ENCODE measurements at regions not wholly inside any gene's neighbourhood (a gene's known extent, or its start where the extent isn't known, plus 50 kb on each side); places are given as distances from the start of the nearest gene placed in this dataset.
A peak's percentile ranks its signal among the peaks of the same experiment; 100 is the strongest.
"Not testable (repeated sequence)": the region's sequence is repeated elsewhere in the genome, so short reads cannot be mapped to it uniquely, and the experiment has no call there.

GRCh38 chrX:65610481-65610880 is 57.0 kb upstream of the MSN start:
- no peak for DNase-seq (ENCODE audit: low read depth in 2 of 2)

GRCh38 chrX:65610040-65610439 is 57.4 kb upstream of the MSN start:
- no peak for DNase-seq (ENCODE audit: low read depth in 2 of 2)

- DNase-seq (ENCODE audit: low read depth in 2 of 2): no peak
Measured at GRCh38 chrX:65609237-65609636, 58.2 kb upstream of the MSN start.

GRCh38 chrX:65608026-65608425 is 59.4 kb upstream of the MSN start:
- DNase-seq (ENCODE audit: low read depth in 2 of 2): no peak

GRCh38 chrX:65607070-65607742 is 60.2 kb upstream of the MSN start:
- DNase-seq (ENCODE audit: low read depth in 2 of 2): no peak

- DNase-seq (ENCODE audit: low read depth in 2 of 2): no peak
Measured at GRCh38 chrX:65602221-65602560, 65.3 kb upstream of the MSN start.

- DNase-seq (ENCODE audit: low read depth in 2 of 2): no peak
Measured at GRCh38 chrX:65601530-65602220, 65.8 kb upstream of the MSN start.

GRCh38 chrX:65601126-65601525 is 66.3 kb upstream of the MSN start:
- no peak for DNase-seq (ENCODE audit: low read depth in 2 of 2)

- DNase-seq (ENCODE audit: low read depth in 2 of 2): no peak
Measured at GRCh38 chrX:65600106-65600505, 65.5 kb upstream of the LAS1L start.

- DNase-seq (ENCODE audit: low read depth in 2 of 2): no peak
Measured at GRCh38 chrX:65598559-65599147, 64.1 kb upstream of the LAS1L start.

GRCh38 chrX:65596270-65597034 is 61.9 kb upstream of the LAS1L start:
- DNase-seq (ENCODE audit: low read depth in 2 of 2): peak; percentile 24 to 27

- DNase-seq (ENCODE audit: low read depth in 2 of 2): peak; percentile 82 to 86
Measured at GRCh38 chrX:65595460-65595876, 60.9 kb upstream of the LAS1L start.

GRCh38 chrX:65591206-65591605 is 56.6 kb upstream of the LAS1L start:
- DNase-seq (ENCODE audit: low read depth in 2 of 2): no peak

- no peak for DNase-seq (ENCODE audit: low read depth in 2 of 2)
Measured at GRCh38 chrX:65589304-65589703, 54.7 kb upstream of the LAS1L start.

- no peak for DNase-seq (ENCODE audit: low read depth in 2 of 2)
Measured at GRCh38 chrX:65588795-65589194, 54.2 kb upstream of the LAS1L start.

- DNase-seq (ENCODE audit: low read depth in 2 of 2): no peak
Measured at GRCh38 chrX:65587616-65588526, 53.3 kb upstream of the LAS1L start.

- DNase-seq (ENCODE audit: low read depth in 2 of 2): no peak
Measured at GRCh38 chrX:65586491-65586890, 51.9 kb upstream of the LAS1L start.

GRCh38 chrX:65585226-65585625 is 50.6 kb upstream of the LAS1L start:
- DNase-seq (ENCODE audit: low read depth in 2 of 2): not testable (repeated sequence)

Measured in activated CD8-positive, alpha-beta memory T cell treated with anti-CD3 and anti-CD28 coated beads for 4 hours (primary cell).